DMS53 treated with DMSO at 0.1 percent for 48 hours (cell line): ENCODE measurements at regions not wholly inside any gene's neighbourhood (a gene's known extent, or its start where the extent isn't known, plus 50 kb on each side); places are given as distances from the start of the nearest gene placed in this dataset.
"Not testable (repeated sequence)": the region's sequence is repeated elsewhere in the genome, so short reads cannot be mapped to it uniquely, and the experiment has no call there.

ENCODE experiments used
- DNase-seq: peaks from one replicate; lab custom pipeline; 2025; ENCODE audit not compliant: unreplicated experiment; lab: John Stamatoyannopoulos, UW

GRCh38 chr7:81008901-81009300 lies 90.0 kb upstream of the SEMA3C start:
- DNase-seq, result no peak

DNA sequence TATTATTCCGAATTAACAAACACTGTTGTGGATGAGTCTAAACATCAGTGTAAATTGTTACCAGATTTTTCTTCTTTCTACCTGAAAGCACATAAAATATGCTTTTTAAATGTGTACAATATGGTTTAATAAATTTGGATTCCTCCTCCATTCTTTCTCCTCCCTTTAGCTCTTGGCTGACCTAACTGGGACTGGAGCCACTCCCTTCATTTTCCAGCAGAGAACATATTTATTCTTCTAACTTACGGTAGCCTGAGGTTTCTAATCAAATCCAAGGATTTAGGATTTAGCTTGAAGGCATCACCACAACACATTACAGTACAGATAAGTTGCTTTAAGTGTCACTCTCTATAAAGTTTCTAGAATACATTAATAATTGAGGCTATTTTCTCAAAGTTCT lies 88.2 kb upstream of the SEMA3C start:
- DNase-seq, result no peak

DNA sequence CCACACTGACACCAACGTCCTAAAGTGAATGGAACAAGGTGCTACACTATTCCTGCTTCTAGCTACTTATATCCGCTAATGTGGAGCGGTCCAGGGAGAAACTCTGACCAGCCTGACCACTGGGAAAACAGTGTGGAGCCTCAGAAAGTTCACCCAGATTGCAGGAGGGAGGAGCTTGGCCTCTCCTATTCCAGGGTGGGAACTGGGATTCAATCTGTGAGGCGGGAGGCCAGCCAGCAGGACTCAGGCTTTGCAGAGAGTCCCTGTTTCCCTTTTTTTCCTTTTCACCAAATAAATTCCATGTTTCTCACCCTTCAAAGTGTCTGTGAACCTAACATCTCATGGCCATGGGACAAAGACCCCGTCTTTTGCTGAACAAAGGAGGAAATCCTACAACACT lies 86.4 kb upstream of the SEMA3C start:
- no peak for DNase-seq

DNA sequence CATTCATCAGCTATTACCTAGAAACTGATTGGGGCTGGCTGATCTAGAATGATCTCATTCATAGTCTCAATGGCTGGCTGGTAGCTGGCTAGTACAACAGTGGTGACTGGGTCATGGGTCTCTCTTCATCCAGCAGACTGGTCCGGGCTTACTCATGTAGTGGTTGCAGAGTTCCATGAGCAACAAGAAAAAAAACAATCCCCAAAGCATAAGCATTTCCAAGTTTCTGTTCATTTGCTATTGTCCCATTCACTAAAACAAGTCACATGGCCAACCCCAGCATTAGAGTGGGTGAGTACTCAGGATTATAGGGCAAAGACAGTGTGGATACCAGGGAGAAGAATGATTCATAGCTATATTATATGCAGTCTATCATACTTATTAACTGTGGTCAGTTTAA lies 85.2 kb upstream of the SEMA3C start:
- DNase-seq, result no peak

DNA sequence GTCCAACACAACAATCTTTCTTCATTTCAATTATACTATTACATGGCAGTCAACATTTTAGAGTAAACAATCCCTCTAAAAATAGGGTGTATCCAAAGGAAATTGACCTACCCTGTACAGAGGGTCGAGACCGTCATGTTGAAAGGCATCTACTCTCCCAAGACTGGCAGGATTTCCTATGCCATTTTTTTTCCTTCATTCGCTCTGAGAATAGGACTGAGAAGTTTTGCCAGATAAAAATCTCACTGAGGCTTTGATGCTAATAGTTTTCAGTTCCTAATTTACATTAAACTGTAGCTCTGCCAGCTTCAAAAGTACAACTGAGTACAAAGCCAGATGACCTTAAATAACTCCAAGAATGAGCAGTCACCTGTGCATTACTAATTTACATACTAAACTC lies 84.5 kb upstream of the SEMA3C start:
- DNase-seq, result no peak

- no peak for DNase-seq
Measured at GRCh38 chr7:81002421-81002820, 83.6 kb upstream of the SEMA3C start.

- DNase-seq, result no peak
Measured at GRCh38 chr7:80999771-81000170, 80.9 kb upstream of the SEMA3C start.

DNA sequence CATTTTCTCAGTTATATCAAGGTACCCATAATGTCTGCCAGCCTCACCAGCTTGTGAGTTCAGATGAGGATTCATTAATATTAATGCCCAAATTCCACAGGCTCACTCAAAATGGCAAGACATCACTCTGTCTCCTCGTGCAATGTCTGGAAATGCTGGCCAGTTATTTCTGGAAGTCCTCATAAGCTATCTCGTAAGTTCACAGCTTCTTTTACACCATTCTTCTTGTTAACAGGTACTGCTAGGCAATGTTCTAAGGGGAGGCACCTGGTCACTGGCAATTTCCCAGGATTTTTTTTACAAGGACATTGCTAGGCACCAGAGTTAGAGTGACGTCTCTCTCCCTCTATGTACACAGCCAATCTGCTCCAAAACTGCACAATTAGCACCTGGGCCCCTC lies 80.2 kb upstream of the SEMA3C start:
- DNase-seq, result no peak

DNA sequence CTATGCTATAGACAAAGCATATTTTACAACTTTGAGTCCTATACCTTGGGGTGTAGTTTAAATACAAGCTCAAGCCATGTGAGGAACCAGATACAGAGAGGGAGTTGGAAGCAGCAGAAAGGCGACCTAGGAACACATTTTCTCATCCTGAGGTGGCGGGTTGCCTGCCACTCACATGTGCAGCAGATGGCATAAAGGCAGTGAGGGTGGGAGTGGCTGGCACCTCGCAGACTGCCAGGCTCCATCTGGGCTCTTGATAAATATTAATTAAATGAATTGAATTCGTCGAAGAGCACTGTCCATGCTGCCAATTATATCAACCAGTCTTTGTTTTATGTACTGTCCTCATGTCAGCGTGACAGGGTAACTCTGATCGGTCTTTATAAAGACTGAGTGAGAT lies 79.0 kb upstream of the SEMA3C start:
- no peak for DNase-seq

- DNase-seq, result not testable (repeated sequence)
Measured at GRCh38 chr7:80996236-80996635, 77.4 kb upstream of the SEMA3C start.

DNA sequence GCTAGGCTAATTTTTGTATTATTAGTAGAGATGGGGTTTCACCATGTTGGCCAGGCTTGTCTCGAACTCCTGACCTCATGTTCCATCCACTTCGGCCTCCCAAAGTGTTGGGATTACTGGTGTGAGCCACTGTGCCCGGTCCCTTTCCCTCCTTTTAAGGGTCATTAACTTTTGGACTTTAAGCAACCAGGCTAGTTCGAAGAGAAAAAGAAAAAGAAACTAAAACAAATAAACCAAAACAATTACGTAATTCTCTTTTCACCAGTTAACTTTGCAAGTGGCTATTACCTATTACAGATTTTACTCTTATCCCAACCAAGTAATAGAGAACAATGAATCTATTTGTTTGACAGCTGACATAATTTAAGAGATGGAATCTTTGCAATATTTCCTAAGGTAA lies 72.8 kb upstream of the SEMA3C start:
- DNase-seq, result no peak

DNA sequence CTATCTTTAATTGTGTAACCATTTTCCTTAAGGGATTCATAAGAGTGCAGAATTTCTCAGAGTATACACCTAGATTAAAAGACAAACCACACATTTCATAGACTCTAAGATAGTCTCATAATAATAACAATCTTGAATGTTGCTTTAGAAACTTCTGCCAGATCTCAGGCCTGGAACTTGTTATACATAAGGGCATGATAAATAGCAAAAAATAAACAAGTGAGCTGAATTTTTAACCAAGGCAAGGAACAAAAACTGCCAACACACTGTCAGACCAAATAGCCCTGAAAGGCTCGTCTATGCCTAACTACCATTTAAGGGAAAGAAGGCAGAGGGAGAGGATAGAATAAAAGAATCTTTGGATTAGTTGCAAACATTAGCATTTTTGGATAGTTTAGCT lies 65.8 kb upstream of the SEMA3C start:
- no peak for DNase-seq

DNA sequence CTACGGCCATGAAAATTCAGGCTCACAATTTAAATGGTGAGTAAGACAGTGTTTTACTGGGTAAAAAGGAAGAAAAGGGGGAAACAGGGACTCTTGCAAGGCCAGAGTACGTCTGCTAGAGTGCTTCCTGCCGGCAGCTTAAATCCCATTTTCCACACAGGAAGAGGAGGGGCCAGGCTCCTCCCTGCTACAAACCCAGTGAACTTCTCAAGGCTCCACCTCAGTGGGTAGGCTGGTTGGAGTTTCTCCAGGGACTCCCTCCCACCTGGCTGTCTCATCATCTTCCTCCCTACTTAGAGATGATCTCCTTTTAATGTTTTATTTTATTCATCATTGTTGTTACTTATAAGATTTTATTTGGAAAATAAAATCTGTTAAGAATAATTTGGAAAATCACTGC lies 62.6 kb upstream of the SEMA3C start:
- no peak for DNase-seq

GRCh38 chr7:80977751-80978150 lies 58.9 kb upstream of the SEMA3C start:
- no peak for DNase-seq

GRCh38 chr7:80974396-80975358 lies 55.8 kb upstream of the SEMA3C start:
- no peak for DNase-seq

DNA sequence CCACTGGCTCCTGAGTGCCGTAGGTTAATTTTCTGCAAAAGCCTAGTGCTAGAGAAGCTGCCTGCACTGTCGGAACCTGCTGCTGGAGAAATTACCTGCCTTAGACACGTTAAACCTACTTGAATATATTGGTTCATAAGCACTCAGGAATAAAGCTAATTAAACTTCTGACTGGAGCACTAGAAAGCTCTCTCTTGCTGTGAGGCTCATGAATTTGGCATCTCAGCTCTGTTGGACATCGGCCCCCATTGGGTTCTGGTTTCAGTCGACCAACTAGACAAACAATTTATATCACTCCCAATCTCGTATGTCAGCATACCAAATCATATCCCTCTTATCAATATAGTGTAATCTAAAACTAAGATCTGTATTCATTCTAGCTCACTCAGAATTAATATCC lies 52.4 kb upstream of the SEMA3C start:
- DNase-seq, result no peak
